CD14-positive monocyte (primary cell): ENCODE measurements at regions not wholly inside any gene's neighbourhood (a gene's known extent, or its start where the extent isn't known, plus 50 kb on each side); places are given as distances from the start of the nearest gene placed in this dataset.

ENCODE experiments used
- DNase-seq, 3 donors: peaks; one replicate each; pipeline ENCODE4 v3.0.0-alpha.2; 2011 to 2022
- H2AFZ ChIP-seq: 2 replicates; pipeline ENCODE4 v1.6.0; 2012; ENCODE audit warnings: mild to moderate bottlenecking, low read depth, low read length, inconsistent platforms; ENCODE audit not compliant: insufficient read depth, poor library complexity, severe bottlenecking
- H3K27ac ChIP-seq, 2 donors: 1 replicate in 1 of 2; 2 replicates in 1 of 2; pipeline ENCODE4 v1.5.1; 2012 to 2013; ENCODE audit warnings: low read length in 2 of 2, control low read depth in 1 of 2, inconsistent platforms in 1 of 2, low read depth in 1 of 2, mild to moderate bottlenecking in 1 of 2
- H3K27me3 ChIP-seq, 2 donors: one replicate each; pipeline versions ENCODE4 v1.6.0 to v1.6.1; 2011 to 2013; ENCODE audit warnings: low read length in 2 of 2; ENCODE audit not compliant: control insufficient read depth in 2 of 2, insufficient read depth in 2 of 2
- H3K36me3 ChIP-seq, 2 donors: replicated peaks in 1 of 2; 1 replicate in 1 of 2; 2 replicates in 1 of 2; pipeline versions ENCODE4 v1.5.1 to v1.6.1; 2012 to 2013; ENCODE audit warnings: low read length in 2 of 2, control low read depth in 1 of 2, inconsistent platforms in 1 of 2, mild to moderate bottlenecking in 1 of 2; ENCODE audit not compliant: insufficient read depth in 2 of 2, control insufficient read depth in 1 of 2
- H3K4me1 ChIP-seq, 2 donors: 1 replicate in 1 of 2; 2 replicates in 1 of 2; pipeline versions ENCODE4 v1.5.1 to v1.6.1; 2012 to 2013; ENCODE audit warnings: low read length in 2 of 2, control low read depth in 1 of 2, inconsistent platforms in 1 of 2, mild to moderate bottlenecking in 1 of 2, moderate library complexity in 1 of 2; ENCODE audit not compliant: insufficient read depth in 2 of 2, control insufficient read depth in 1 of 2
- H3K4me2 ChIP-seq: replicated peaks from 2 replicates; pipeline ENCODE3; 2012; ENCODE audit warnings: low read length, moderate library complexity, mild to moderate bottlenecking; ENCODE audit not compliant: poor library complexity, severe bottlenecking; ENCODE audit errors: extremely low read depth
- H3K4me3 ChIP-seq, 3 experiments: fragments of 200-600 bp in 1 of 3; sonication (generic) in 1 of 3; replicated peaks in 1 of 3; 1 replicate in 2 of 3; 2 replicates in 1 of 3; pipeline ENCODE4 v1.5.1; 2011 to 2013; ENCODE audit warnings: low read length in 3 of 3, mild to moderate bottlenecking in 3 of 3, control low read depth in 2 of 3, low read depth in 2 of 3, inconsistent platforms in 1 of 3, moderate library complexity in 1 of 3
- H3K79me2 ChIP-seq: 2 replicates; pipeline ENCODE4 v1.6.0; 2012; ENCODE audit warnings: mild to moderate bottlenecking, control low read depth, inconsistent platforms, low read length, moderate library complexity; ENCODE audit not compliant: insufficient read depth
- H3K9ac ChIP-seq: 2 replicates; pipeline ENCODE4 v1.6.0; 2017; ENCODE audit warnings: low read length, mild to moderate bottlenecking; ENCODE audit not compliant: insufficient read depth, poor library complexity, severe bottlenecking
- H3K9me3 ChIP-seq, 2 donors: replicated peaks in 1 of 2; 1 replicate in 1 of 2; 2 replicates in 1 of 2; pipeline versions ENCODE4 v1.5.1 to v1.6.1; 2012 to 2013; ENCODE audit warnings: low read length in 2 of 2, control low read depth in 1 of 2; ENCODE audit not compliant: control insufficient read depth in 1 of 2, insufficient read depth in 1 of 2
- H4K20me1 ChIP-seq: 2 replicates; pipeline ENCODE4 v1.6.0; 2012; ENCODE audit warnings: mild to moderate bottlenecking, low read length, control low read depth, moderate library complexity; ENCODE audit not compliant: insufficient read depth
- H3K27ac Mint-ChIP-seq, 7 donors: one replicate each; pipeline ENCODE4 v1.8.0; 2020; ENCODE audit warnings: mild to moderate bottlenecking in 7 of 7, mixed read lengths in 7 of 7, moderate library complexity in 6 of 7, inconsistent platforms in 2 of 7
- H3K27me3 Mint-ChIP-seq, 3 donors: one replicate each; pipeline ENCODE4 v1.8.0; 2021 to 2022; ENCODE audit warnings: low read depth in 3 of 3, mild to moderate bottlenecking in 3 of 3, mixed read lengths in 3 of 3, moderate library complexity in 3 of 3, inconsistent platforms in 1 of 3
- H3K36me3 Mint-ChIP-seq, 2 donors: one replicate each; pipeline ENCODE4 v1.8.0; 2020; ENCODE audit warnings: mixed read lengths in 2 of 2, inconsistent platforms in 1 of 2, mild to moderate bottlenecking in 1 of 2
- H3K4me1 Mint-ChIP-seq: one replicate; pipeline ENCODE4 v1.8.0; 2020; ENCODE audit warnings: mild to moderate bottlenecking, mixed read lengths
- H3K4me3 Mint-ChIP-seq, 2 donors: one replicate each; pipeline ENCODE4 v1.8.0; 2020; ENCODE audit warnings: mild to moderate bottlenecking in 2 of 2, mixed read lengths in 2 of 2, moderate library complexity in 1 of 2
- H3K9me3 Mint-ChIP-seq, 7 donors: one replicate each; pipeline ENCODE4 v1.8.0; 2020 to 2022; ENCODE audit warnings: mixed read lengths in 7 of 7, mild to moderate bottlenecking in 6 of 7, moderate library complexity in 6 of 7, inconsistent platforms in 2 of 7
- WGBS: methylation state at CpG from one replicate; pipeline ENCODE4 v1.1.5; 2013; ENCODE audit warnings: missing lambda C conversion rate; ENCODE audit not compliant: insufficient coverage; 5-methylcytosine and 5-hydroxymethylcytosine counted together
- intact Hi-C, 2 donors: fragments of 100-400 bp; cut with micrococcal nuclease; formaldehyde crosslinking; loops; one replicate each; pipeline versions ENCODE4 v1.15.0 to v1.15.1; 2023
- TF ChIP-seq, protein P1 (sequence below): fragments of 200-600 bp; IDR thresholded peaks from one replicate; pipeline ENCODE4 v1.8.0; 2022; ENCODE audit warnings: antibody characterized with exemption, mild to moderate bottlenecking

GRCh38 chr11:134995741-134996140 lies 583.7 kb upstream of the B3GAT1 start:
- WGBS, result 54% methylated on average over 3 of the region's 5 CpGs
- H2AFZ ChIP-seq, result no peak overlapping the region
- Mint-ChIP-seq H3K27ac (no peak overlapping the region), H3K4me3 (no peak overlapping the region), H3K4me1 (no peaks in the 10 kb centered on the region), H3K27me3 (peaks cover 0 to 2% (median 0%) of the 10 kb centered on the region in 3 donors), H3K36me3 (no peaks in the 10 kb centered on the region), H3K9me3 (peaks cover 0 to 6% (median 0%) of the 10 kb centered on the region in 7 donors)
- H3K79me2 ChIP-seq, result no peaks in the 10 kb centered on the region
- no peak overlapping the region for H3K4me2 ChIP-seq
- no peak overlapping the region for H3K9ac ChIP-seq
- no peaks in the 10 kb centered on the region for H3K36me3 ChIP-seq
- H3K27ac ChIP-seq, result no peak overlapping the region
- H4K20me1 ChIP-seq, result no peaks in the 10 kb centered on the region
- TF ChIP-seq, protein P1, sequence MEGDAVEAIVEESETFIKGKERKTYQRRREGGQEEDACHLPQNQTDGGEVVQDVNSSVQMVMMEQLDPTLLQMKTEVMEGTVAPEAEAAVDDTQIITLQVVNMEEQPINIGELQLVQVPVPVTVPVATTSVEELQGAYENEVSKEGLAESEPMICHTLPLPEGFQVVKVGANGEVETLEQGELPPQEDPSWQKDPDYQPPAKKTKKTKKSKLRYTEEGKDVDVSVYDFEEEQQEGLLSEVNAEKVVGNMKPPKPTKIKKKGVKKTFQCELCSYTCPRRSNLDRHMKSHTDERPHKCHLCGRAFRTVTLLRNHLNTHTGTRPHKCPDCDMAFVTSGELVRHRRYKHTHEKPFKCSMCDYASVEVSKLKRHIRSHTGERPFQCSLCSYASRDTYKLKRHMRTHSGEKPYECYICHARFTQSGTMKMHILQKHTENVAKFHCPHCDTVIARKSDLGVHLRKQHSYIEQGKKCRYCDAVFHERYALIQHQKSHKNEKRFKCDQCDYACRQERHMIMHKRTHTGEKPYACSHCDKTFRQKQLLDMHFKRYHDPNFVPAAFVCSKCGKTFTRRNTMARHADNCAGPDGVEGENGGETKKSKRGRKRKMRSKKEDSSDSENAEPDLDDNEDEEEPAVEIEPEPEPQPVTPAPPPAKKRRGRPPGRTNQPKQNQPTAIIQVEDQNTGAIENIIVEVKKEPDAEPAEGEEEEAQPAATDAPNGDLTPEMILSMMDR, result no peak
- intact Hi-C loops, result no loop called here
- no peaks in the 10 kb centered on the region for H3K9me3 ChIP-seq
- H3K4me3 ChIP-seq, result no peak overlapping the region
- DNase-seq, result no peak
- no peaks in the 10 kb centered on the region for H3K27me3 ChIP-seq
- H3K4me1 ChIP-seq, result no peaks in the 10 kb centered on the region

DNA sequence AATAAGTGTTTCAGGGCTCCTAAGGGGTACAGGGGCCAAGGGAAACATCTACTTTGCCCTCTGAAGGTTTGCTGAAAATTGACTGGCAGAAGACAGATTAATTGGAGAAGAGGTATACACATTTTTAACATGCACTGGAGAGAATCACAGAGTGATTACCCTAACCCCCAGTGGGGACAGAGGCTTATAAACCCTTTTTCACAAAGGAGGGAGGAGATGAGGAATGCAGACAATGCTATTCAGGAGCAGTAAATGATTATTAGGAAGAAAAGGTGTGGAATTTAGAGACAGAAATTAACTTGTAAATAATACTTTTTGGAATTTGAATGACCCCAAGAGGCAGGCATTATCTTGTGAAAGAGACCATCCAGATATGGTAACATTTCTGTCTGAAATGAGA lies 582.4 kb upstream of the B3GAT1 start:
- Mint-ChIP-seq H3K9me3 (peaks cover 0 to 4% (median under 1%) of the 10 kb centered on the region in 7 donors), H3K4me1 (no peaks in the 10 kb centered on the region), H3K36me3 (no peaks in the 10 kb centered on the region), H3K27ac (no peak overlapping the region), H3K27me3 (peaks cover 0 to 4% (median 1%) of the 10 kb centered on the region in 3 donors), H3K4me3 (no peak overlapping the region)
- Histone ChIP-seq H3K9ac (no peak overlapping the region), H3K36me3 (no peaks in the 10 kb centered on the region), H3K4me2 (no peak overlapping the region), H3K27ac (no peak overlapping the region), H2AFZ (no peak overlapping the region), H3K4me1 (no peaks in the 10 kb centered on the region), H3K27me3 (no peaks in the 10 kb centered on the region), H4K20me1 (no peaks in the 10 kb centered on the region), H3K4me3 (no peak overlapping the region), H3K79me2 (no peaks in the 10 kb centered on the region), H3K9me3 (no peaks in the 10 kb centered on the region)
- DNase-seq, result no peak
- intact Hi-C loops, result no loop called here
- TF ChIP-seq, protein P1, result no peak
